Choroid plexus epithelial cell (primary cell): ENCODE measurements at regions not wholly inside any gene's neighbourhood (a gene's known extent, or its start where the extent isn't known, plus 50 kb on each side); places are given as distances from the start of the nearest gene placed in this dataset.

ENCODE experiments used
- DNase-seq: peaks from one replicate; pipeline ENCODE4 v3.0.0-alpha.2; 2010; ENCODE audit warnings: low read depth
- H3K4me3 ChIP-seq: 2 replicates; pipeline ENCODE4 v1.5.1; 2011; ENCODE audit warnings: low read depth, mild to moderate bottlenecking, control low read depth, low read length, moderate library complexity
- TF ChIP-seq, protein P1 (sequence below): conservative IDR thresholded peaks from 2 replicates; pipeline ENCODE4 v1.5.1; 2011; ENCODE audit warnings: low read depth, mild to moderate bottlenecking, control low read depth, inconsistent platforms, low read length, moderate library complexity

DNA sequence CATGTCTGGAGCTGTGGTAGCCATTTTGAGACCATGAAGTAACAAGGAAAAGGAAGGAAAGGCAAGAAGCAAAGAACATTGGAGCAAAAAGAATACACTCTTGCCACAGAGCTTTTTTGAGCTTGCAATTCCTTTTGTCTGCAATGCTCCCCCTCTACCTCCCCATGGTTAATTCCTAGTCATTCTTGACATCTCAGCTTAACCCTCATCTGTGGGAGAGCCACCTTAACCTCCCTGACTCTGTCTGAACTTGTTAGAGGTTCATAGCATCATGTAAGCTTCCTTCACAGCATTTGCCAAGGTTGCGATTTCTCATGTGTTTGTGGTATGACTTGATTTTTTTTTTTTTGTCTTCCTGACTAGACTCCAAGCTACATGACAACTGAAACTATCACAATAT, 564.1 kb upstream of the PLXNA2 start:
- TF ChIP-seq, protein P1, sequence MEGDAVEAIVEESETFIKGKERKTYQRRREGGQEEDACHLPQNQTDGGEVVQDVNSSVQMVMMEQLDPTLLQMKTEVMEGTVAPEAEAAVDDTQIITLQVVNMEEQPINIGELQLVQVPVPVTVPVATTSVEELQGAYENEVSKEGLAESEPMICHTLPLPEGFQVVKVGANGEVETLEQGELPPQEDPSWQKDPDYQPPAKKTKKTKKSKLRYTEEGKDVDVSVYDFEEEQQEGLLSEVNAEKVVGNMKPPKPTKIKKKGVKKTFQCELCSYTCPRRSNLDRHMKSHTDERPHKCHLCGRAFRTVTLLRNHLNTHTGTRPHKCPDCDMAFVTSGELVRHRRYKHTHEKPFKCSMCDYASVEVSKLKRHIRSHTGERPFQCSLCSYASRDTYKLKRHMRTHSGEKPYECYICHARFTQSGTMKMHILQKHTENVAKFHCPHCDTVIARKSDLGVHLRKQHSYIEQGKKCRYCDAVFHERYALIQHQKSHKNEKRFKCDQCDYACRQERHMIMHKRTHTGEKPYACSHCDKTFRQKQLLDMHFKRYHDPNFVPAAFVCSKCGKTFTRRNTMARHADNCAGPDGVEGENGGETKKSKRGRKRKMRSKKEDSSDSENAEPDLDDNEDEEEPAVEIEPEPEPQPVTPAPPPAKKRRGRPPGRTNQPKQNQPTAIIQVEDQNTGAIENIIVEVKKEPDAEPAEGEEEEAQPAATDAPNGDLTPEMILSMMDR, result no peak
- DNase-seq, result no peak

GRCh38 chr1:208809876-208810275, 565.7 kb upstream of the PLXNA2 start:
- DNase-seq, result no peak
- H3K4me3 ChIP-seq, result no peak overlapping the region
- TF ChIP-seq, protein P1, result no peak

More for the DNA sequence above, 564.1 kb upstream of the PLXNA2 start:
- no peak overlapping the region for H3K4me3 ChIP-seq

GRCh38 chr1:208818770-208819445, 574.7 kb upstream of the PLXNA2 start:
- TF ChIP-seq, protein P1, result no peak
- H3K4me3 ChIP-seq, result no peak overlapping the region

DNA sequence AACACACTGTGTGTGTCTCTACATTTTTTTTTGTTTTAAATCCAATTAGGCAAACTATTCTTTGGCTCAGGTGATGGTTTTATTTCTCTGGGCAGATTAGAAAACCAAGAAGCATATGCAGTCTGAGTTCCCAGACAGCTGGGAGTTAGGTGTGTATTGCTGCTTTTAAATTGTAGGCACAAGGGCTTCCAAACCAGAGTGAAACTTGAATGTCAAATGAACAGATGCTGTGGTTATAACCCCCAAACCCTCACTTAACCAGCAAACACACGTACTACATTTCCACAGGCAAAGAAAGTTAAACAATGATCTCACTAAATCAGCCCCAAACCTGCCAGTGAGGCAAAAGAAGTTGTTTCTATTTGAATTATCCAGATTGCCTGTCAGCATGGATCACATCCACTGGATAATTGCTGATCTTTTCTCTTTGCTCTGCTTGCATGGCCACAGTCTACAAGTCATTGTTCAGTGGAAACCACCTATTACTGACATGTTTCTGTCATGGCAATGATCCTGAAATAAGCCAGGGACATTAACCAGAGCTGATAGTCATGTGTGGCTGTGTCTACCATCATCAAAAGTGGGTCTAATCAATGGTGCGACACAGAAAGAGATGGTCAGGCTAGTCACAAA, 576.5 kb upstream of the PLXNA2 start:
- no peak for DNase-seq

More at GRCh38 chr1:208818770-208819445, 574.7 kb upstream of the PLXNA2 start:
- DNase-seq, result no peak

GRCh38 chr1:208821939-208822338, 577.8 kb upstream of the PLXNA2 start:
- DNase-seq, result no peak

More for the DNA sequence above, 576.5 kb upstream of the PLXNA2 start:
- TF ChIP-seq, protein P1, result no peak
- H3K4me3 ChIP-seq, result no peak overlapping the region

GRCh38 chr1:208825300-208825699, 581.1 kb upstream of the PLXNA2 start:
- TF ChIP-seq, protein P1, result no peak
- H3K4me3 ChIP-seq, result no peak overlapping the region
- no peak for DNase-seq

More at GRCh38 chr1:208821939-208822338, 577.8 kb upstream of the PLXNA2 start:
- no peak overlapping the region for H3K4me3 ChIP-seq
- TF ChIP-seq, protein P1, result no peak
